HG03095 (cell line): ENCODE measurements at regions not wholly inside any gene's neighbourhood (a gene's known extent, or its start where the extent isn't known, plus 50 kb on each side); places are given as distances from the start of the nearest gene placed in this dataset.

Experiments used
- ATAC-seq: cut with Tn5 transposase; IDR thresholded peaks from one replicate; pipeline ENCODE4 v1.9.1; 2021; ENCODE audit warnings: moderate library complexity; ENCODE audit not compliant: unreplicated experiment

GRCh38 chr14:86882818-86883217 is 1110.2 kb downstream of the GALC start:
- no peak for ATAC-seq

- no peak for ATAC-seq
Observed at GRCh38 chr14:86865934-86866333, 1127.0 kb downstream of the GALC start.

GRCh38 chr14:86858591-86858990 is 1134.4 kb downstream of the GALC start:
- no peak for ATAC-seq

- ATAC-seq = no peak
Observed at GRCh38 chr14:86858031-86858430, 1135.0 kb downstream of the GALC start.

- ATAC-seq = no peak
Observed at GRCh38 chr14:86852530-86852929, 1140.5 kb downstream of the GALC start.

GRCh38 chr14:86847140-86847539 is 1145.8 kb downstream of the GALC start:
- ATAC-seq = no peak

GRCh38 chr14:86838363-86838762 is 1154.6 kb downstream of the GALC start:
- ATAC-seq = no peak

- ATAC-seq = no peak
Observed at GRCh38 chr14:86826661-86827060, 1166.3 kb downstream of the GALC start.

- ATAC-seq = no peak
Observed at GRCh38 chr14:86824167-86824566, 1168.8 kb downstream of the GALC start.

- ATAC-seq = no peak
Observed at GRCh38 chr14:86823581-86823980, 1169.4 kb downstream of the GALC start.

GRCh38 chr14:86815341-86815740 is 1177.6 kb downstream of the GALC start:
- no peak for ATAC-seq

GRCh38 chr14:86802726-86803125 is 1190.3 kb downstream of the GALC start:
- no peak for ATAC-seq

GRCh38 chr14:86799244-86799647 is 1193.7 kb downstream of the GALC start:
- no peak for ATAC-seq

- no peak for ATAC-seq
Observed at GRCh38 chr14:86798330-86798729, 1194.7 kb downstream of the GALC start.

- ATAC-seq = no peak
Observed at GRCh38 chr14:86797075-86797351, 1196.0 kb downstream of the GALC start.

GRCh38 chr14:86796221-86797074 is 1196.5 kb downstream of the GALC start:
- no peak for ATAC-seq

GRCh38 chr14:86794689-86795088 is 1198.3 kb downstream of the GALC start:
- no peak for ATAC-seq

- no peak for ATAC-seq
Observed at GRCh38 chr14:86790408-86791364, 1202.3 kb downstream of the GALC start.

- no peak for ATAC-seq
Observed at GRCh38 chr14:86788224-86788623, 1204.8 kb downstream of the GALC start.

- ATAC-seq = no peak
Observed at GRCh38 chr14:86787717-86788116, 1205.3 kb downstream of the GALC start.

GRCh38 chr14:86782092-86782580 is 1210.8 kb downstream of the GALC start:
- no peak for ATAC-seq
